Astrocyte (in vitro differentiated cells and primary cell): ENCODE measurements at regions not wholly inside any gene's neighbourhood (a gene's known extent, or its start where the extent isn't known, plus 50 kb on each side); places are given as distances from the start of the nearest gene placed in this dataset.

ENCODE experiments used
- DNase-seq: peaks from one replicate; pipeline ENCODE4 v3.0.0-alpha.2; 2010; ENCODE audit warnings: low read depth
- FAIRE-seq: peaks from 2 replicates; lab custom pipeline; 2011; peaks lifted over from hg19 to GRCh38; lab: Jason Lieb, UNC
- H2AFZ ChIP-seq: 2 replicates; pipeline ENCODE4 v1.6.0; 2012; ENCODE audit warnings: low read depth, low read length, inconsistent platforms
- H3K27ac ChIP-seq: 2 replicates; pipeline ENCODE4 v1.5.1; 2011; ENCODE audit warnings: low read depth, low read length, inconsistent platforms
- H3K27me3 ChIP-seq: 2 replicates; pipeline ENCODE4 v1.6.0; 2011; ENCODE audit warnings: low read length, inconsistent platforms; ENCODE audit not compliant: insufficient read depth
- H3K36me3 ChIP-seq: 2 replicates; pipeline ENCODE4 v1.5.1; 2011; ENCODE audit warnings: low read length, inconsistent platforms; ENCODE audit not compliant: insufficient read depth
- H3K4me1 ChIP-seq: 2 replicates; pipeline ENCODE4 v1.5.1; 2011; ENCODE audit warnings: low read length, inconsistent platforms; ENCODE audit not compliant: insufficient read depth
- H3K4me2 ChIP-seq: 2 replicates; pipeline ENCODE4 v1.6.0; 2012; ENCODE audit warnings: low read length, inconsistent platforms
- H3K4me3 ChIP-seq: 2 replicates; pipeline ENCODE4 v1.5.1; 2011; ENCODE audit warnings: low read depth, mild to moderate bottlenecking, low read length, inconsistent platforms; ENCODE audit not compliant: insufficient read depth
- H3K79me2 ChIP-seq: 2 replicates; pipeline ENCODE4 v1.6.0; 2012; ENCODE audit warnings: mild to moderate bottlenecking, low read length, inconsistent platforms; ENCODE audit not compliant: insufficient read depth
- H3K9ac ChIP-seq: 2 replicates; pipeline ENCODE4 v1.6.0; 2012; ENCODE audit warnings: mild to moderate bottlenecking, low read length, inconsistent platforms
- H3K9me3 ChIP-seq: 2 replicates; pipeline ENCODE4 v1.5.1; 2012; ENCODE audit warnings: low read depth, mild to moderate bottlenecking, low read length, inconsistent platforms; ENCODE audit not compliant: insufficient read depth
- H4K20me1 ChIP-seq: 2 replicates; pipeline ENCODE4 v1.6.0; 2012; ENCODE audit warnings: low read length, inconsistent platforms; ENCODE audit not compliant: insufficient read depth
- H3K27ac Mint-ChIP-seq: one replicate; pipeline ENCODE4 v1.8.0; 2021; ENCODE audit warnings: mild to moderate bottlenecking, mixed read lengths; ENCODE audit not compliant: unreplicated experiment
- H3K27me3 Mint-ChIP-seq: one replicate; pipeline ENCODE4 v1.8.0; 2021; ENCODE audit warnings: low read depth, mixed read lengths; ENCODE audit not compliant: unreplicated experiment
- H3K36me3 Mint-ChIP-seq: one replicate; pipeline ENCODE4 v1.8.0; 2021; ENCODE audit warnings: low read depth, mixed read lengths; ENCODE audit not compliant: unreplicated experiment
- H3K4me1 Mint-ChIP-seq: one replicate; pipeline ENCODE4 v1.8.0; 2021; ENCODE audit warnings: low read depth, mixed read lengths; ENCODE audit not compliant: unreplicated experiment
- H3K4me3 Mint-ChIP-seq: one replicate; pipeline ENCODE4 v1.8.0; 2021; ENCODE audit warnings: mild to moderate bottlenecking, moderate library complexity, mixed read lengths; ENCODE audit not compliant: unreplicated experiment
- H3K9me3 Mint-ChIP-seq: one replicate; pipeline ENCODE4 v1.8.0; 2021; ENCODE audit warnings: mild to moderate bottlenecking, mixed read lengths; ENCODE audit not compliant: unreplicated experiment
- EZH2 ChIP-seq: IDR thresholded peaks from 2 replicates; pipeline ENCODE4 v1.6.1; 2012; ENCODE audit warnings: mild to moderate bottlenecking, low read length, inconsistent platforms; ENCODE audit not compliant: insufficient read depth
- TF ChIP-seq, protein P1 (sequence below): IDR thresholded peaks from 2 replicates; pipeline ENCODE4 v1.5.1; 2011; ENCODE audit warnings: low read depth, mild to moderate bottlenecking, inconsistent platforms, low read length, moderate library complexity; ENCODE audit not compliant: insufficient read depth

GRCh38 chr13:44074611-44075010 is 194.9 kb downstream of the LACC1 start:
- Mint-ChIP-seq H3K27me3 (no peaks in the 10 kb centered on the region), H3K4me3 (no peak overlapping the region), H3K4me1 (peaks cover 1% of the 10 kb centered on the region), H3K36me3 (no peaks in the 10 kb centered on the region), H3K27ac (no peak overlapping the region), H3K9me3 (peaks cover 11% of the 10 kb centered on the region)
- no peak for FAIRE-seq
- H3K36me3 ChIP-seq, result no peaks in the 10 kb centered on the region
- H3K9me3 ChIP-seq, result no peaks in the 10 kb centered on the region
- no peak overlapping the region for H3K9ac ChIP-seq
- no peak for DNase-seq
- no peaks in the 10 kb centered on the region for H3K4me1 ChIP-seq
- H3K27ac ChIP-seq, result no peak overlapping the region
- H3K79me2 ChIP-seq, result no peaks in the 10 kb centered on the region
- H2AFZ ChIP-seq, result no peak overlapping the region
- H3K4me3 ChIP-seq, result no peak overlapping the region
- H4K20me1 ChIP-seq, result no peaks in the 10 kb centered on the region
- TF ChIP-seq, protein P1, sequence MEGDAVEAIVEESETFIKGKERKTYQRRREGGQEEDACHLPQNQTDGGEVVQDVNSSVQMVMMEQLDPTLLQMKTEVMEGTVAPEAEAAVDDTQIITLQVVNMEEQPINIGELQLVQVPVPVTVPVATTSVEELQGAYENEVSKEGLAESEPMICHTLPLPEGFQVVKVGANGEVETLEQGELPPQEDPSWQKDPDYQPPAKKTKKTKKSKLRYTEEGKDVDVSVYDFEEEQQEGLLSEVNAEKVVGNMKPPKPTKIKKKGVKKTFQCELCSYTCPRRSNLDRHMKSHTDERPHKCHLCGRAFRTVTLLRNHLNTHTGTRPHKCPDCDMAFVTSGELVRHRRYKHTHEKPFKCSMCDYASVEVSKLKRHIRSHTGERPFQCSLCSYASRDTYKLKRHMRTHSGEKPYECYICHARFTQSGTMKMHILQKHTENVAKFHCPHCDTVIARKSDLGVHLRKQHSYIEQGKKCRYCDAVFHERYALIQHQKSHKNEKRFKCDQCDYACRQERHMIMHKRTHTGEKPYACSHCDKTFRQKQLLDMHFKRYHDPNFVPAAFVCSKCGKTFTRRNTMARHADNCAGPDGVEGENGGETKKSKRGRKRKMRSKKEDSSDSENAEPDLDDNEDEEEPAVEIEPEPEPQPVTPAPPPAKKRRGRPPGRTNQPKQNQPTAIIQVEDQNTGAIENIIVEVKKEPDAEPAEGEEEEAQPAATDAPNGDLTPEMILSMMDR, result no peak
- TF ChIP-seq EZH2, result no peak
- no peaks in the 10 kb centered on the region for H3K27me3 ChIP-seq
- no peak overlapping the region for H3K4me2 ChIP-seq

- H3K79me2 ChIP-seq, result no peaks in the 10 kb centered on the region
- H3K36me3 ChIP-seq, result no peaks in the 10 kb centered on the region
- FAIRE-seq (no peak), DNase-seq (no peak)
- peaks cover 1% of the 10 kb centered on the region for H3K4me1 Mint-ChIP-seq
- H3K27ac ChIP-seq, result no peak overlapping the region
- no peaks in the 10 kb centered on the region for H4K20me1 ChIP-seq
- no peak overlapping the region for H3K27ac Mint-ChIP-seq
- TF ChIP-seq, protein P1, result no peak
- TF ChIP-seq EZH2, result no peak
- H3K27me3 Mint-ChIP-seq, result no peaks in the 10 kb centered on the region
- H3K9ac ChIP-seq, result no peak overlapping the region
- no peaks in the 10 kb centered on the region for H3K9me3 ChIP-seq
- H2AFZ ChIP-seq, result no peak overlapping the region
- no peak overlapping the region for H3K4me3 ChIP-seq
- H3K4me2 ChIP-seq, result no peak overlapping the region
- H3K4me1 ChIP-seq, result no peaks in the 10 kb centered on the region
- no peaks in the 10 kb centered on the region for H3K27me3 ChIP-seq
- no peaks in the 10 kb centered on the region for H3K36me3 Mint-ChIP-seq
- peaks cover 15% of the 10 kb centered on the region for H3K9me3 Mint-ChIP-seq
- no peak overlapping the region for H3K4me3 Mint-ChIP-seq
Measured at GRCh38 chr13:44075113-44075512, 195.4 kb downstream of the LACC1 start.

DNA sequence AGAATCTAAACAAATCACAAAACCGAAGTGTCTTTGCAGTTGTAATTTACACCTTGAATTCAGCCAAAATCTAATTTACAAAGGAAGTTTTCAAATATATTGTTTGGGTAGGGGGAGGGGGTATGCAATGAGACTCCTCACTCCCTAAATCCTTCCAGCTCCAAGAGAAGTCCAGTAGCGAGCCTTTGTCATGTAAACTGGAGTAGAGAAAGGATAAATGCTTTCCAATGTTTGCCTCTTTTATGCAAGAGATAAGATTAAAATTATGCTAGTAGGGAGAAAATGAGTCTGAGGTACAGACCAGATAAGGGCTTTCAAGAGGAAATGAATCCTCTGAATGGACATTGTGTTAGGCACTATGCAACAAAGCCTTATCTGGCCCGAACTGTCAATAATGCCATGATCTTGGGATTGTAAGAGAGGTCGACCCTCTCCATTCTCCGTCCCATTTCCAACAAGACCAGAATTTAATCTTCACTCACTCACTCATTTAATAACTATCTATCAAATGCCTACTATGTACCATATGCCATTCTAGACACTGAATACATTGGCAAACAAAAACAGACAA is 199.2 kb downstream of the LACC1 start:
- Mint-ChIP-seq H3K9me3 (peaks cover 20% of the 10 kb centered on the region), H3K27ac (no peak overlapping the region), H3K36me3 (no peaks in the 10 kb centered on the region), H3K27me3 (peaks cover 4% of the 10 kb centered on the region), H3K4me3 (no peak overlapping the region), H3K4me1 (peaks cover 1% of the 10 kb centered on the region)
- Histone ChIP-seq H3K79me2 (no peaks in the 10 kb centered on the region), H3K9ac (no peak overlapping the region), H3K4me3 (no peak overlapping the region), H3K4me1 (no peaks in the 10 kb centered on the region), H3K4me2 (no peak overlapping the region), H4K20me1 (no peaks in the 10 kb centered on the region), H3K27ac (no peak overlapping the region), H3K36me3 (no peaks in the 10 kb centered on the region), H2AFZ (no peak overlapping the region), H3K27me3 (no peaks in the 10 kb centered on the region), H3K9me3 (no peaks in the 10 kb centered on the region)
- DNase-seq (no peak), FAIRE-seq (no peak)
- TF ChIP-seq, protein P1, result no peak
- no peak for TF ChIP-seq EZH2
